Adrenal gland (tissue), 5 donors: ENCODE measurements at regions not wholly inside any gene's neighbourhood (a gene's known extent, or its start where the extent isn't known, plus 50 kb on each side); places are given as distances from the start of the nearest gene placed in this dataset.

ENCODE experiments used
- CTCF ChIP-seq, 6 experiments: fragments of 450-650 bp in 4 of 6; fragments of 200-600 bp in 2 of 6; sonication (generic) in 1 of 6; IDR thresholded peaks; 1 replicate in 5 of 6; 2 replicates in 1 of 6; pipeline versions ENCODE4 v1.5.1 to v1.8.0; 2016 to 2021; ENCODE audit warnings: antibody characterized with exemption in 6 of 6, mild to moderate bottlenecking in 2 of 6, moderate library complexity in 1 of 6
- POLR2A ChIP-seq, 2 donors: fragments of 450-650 bp; IDR thresholded peaks; one replicate each; pipeline ENCODE4 v1.6.1; 2017; ENCODE audit warnings: antibody characterized with exemption in 2 of 2, mild to moderate bottlenecking in 2 of 2, moderate library complexity in 1 of 2
- donor health status: DM: no; HTN: no; CAD: no.

- no peak for TF ChIP-seq CTCF (IDR thresholded peaks at IDR 0.05)
- no peak for TF ChIP-seq POLR2A (IDR thresholded peaks at IDR 0.05)
Measured at GRCh38 chr6:167396068-167396658, 71.3 kb downstream of the TTLL2 start.
